ENCODE measurements at regions not wholly inside any gene's neighbourhood (a gene's known extent, or its start where the extent isn't known, plus 50 kb on each side); places are given as distances from the start of the nearest gene placed in this dataset.

- ATAC-seq (ENCODE audit: low read depth): peak; percentile 64
- no peak for TF ChIP-seq CTCF (IDR thresholded peaks at IDR 0.05; ENCODE audit: poor library complexity, severe bottlenecking)
Measured at GRCh38 chr9:107755246-107755645, 265.7 kb upstream of the KLF4 start.

GRCh38 chr9:107751567-107752210 is 262.1 kb upstream of the KLF4 start:
- Histone ChIP-seq H3K27me3 (ENCODE audit: insufficient read depth, poor library complexity, severe bottlenecking) (no peaks in the 10 kb centered on the region), H3K4me1 (ENCODE audit: insufficient read depth, poor library complexity, severe bottlenecking) (peaks cover 51% of the 10 kb centered on the region), H3K4me3 (ENCODE audit: severe bottlenecking) (no peak overlapping the region), H3K9me3 (ENCODE audit: severe bottlenecking) (no peaks in the 10 kb centered on the region), H3K36me3 (ENCODE audit: low read depth) (no peaks in the 10 kb centered on the region), H3K27ac (ENCODE audit: poor library complexity, severe bottlenecking) (peak overlapping the region; percentile 89)
- ATAC-seq (ENCODE audit: low read depth): no peak
- DNase-seq (ENCODE audit: low spot score): no peak
- TF ChIP-seq CTCF (IDR thresholded peaks at IDR 0.05; ENCODE audit: poor library complexity, severe bottlenecking): no peak

More at GRCh38 chr9:107755246-107755645, 265.7 kb upstream of the KLF4 start:
- Histone ChIP-seq H3K9me3 (ENCODE audit: severe bottlenecking) (no peaks in the 10 kb centered on the region), H3K27ac (ENCODE audit: poor library complexity, severe bottlenecking) (peak overlapping the region; percentile 79), H3K27me3 (ENCODE audit: insufficient read depth, poor library complexity, severe bottlenecking) (no peaks in the 10 kb centered on the region), H3K36me3 (ENCODE audit: low read depth) (no peaks in the 10 kb centered on the region), H3K4me1 (ENCODE audit: insufficient read depth, poor library complexity, severe bottlenecking) (peaks cover 38% of the 10 kb centered on the region), H3K4me3 (ENCODE audit: severe bottlenecking) (no peak overlapping the region)
- no peak for DNase-seq (ENCODE audit: low spot score)

- Histone ChIP-seq H3K4me1 (ENCODE audit: insufficient read depth, poor library complexity, severe bottlenecking) (peaks cover 49% of the 10 kb centered on the region), H3K27me3 (ENCODE audit: insufficient read depth, poor library complexity, severe bottlenecking) (no peaks in the 10 kb centered on the region), H3K36me3 (ENCODE audit: low read depth) (no peaks in the 10 kb centered on the region), H3K27ac (ENCODE audit: poor library complexity, severe bottlenecking) (peak overlapping the region; percentile 89), H3K4me3 (ENCODE audit: severe bottlenecking) (no peak overlapping the region), H3K9me3 (ENCODE audit: severe bottlenecking) (no peaks in the 10 kb centered on the region)
- ATAC-seq (ENCODE audit: low read depth): peak; percentile 74
- TF ChIP-seq CTCF (IDR thresholded peaks at IDR 0.05; ENCODE audit: poor library complexity, severe bottlenecking): no peak
- DNase-seq (ENCODE audit: low spot score): peak; percentile 85
Measured at GRCh38 chr9:107750741-107751566, 261.4 kb upstream of the KLF4 start.

- Histone ChIP-seq H3K4me3 (ENCODE audit: severe bottlenecking) (no peak overlapping the region), H3K9me3 (ENCODE audit: severe bottlenecking) (no peaks in the 10 kb centered on the region), H3K27me3 (ENCODE audit: insufficient read depth, poor library complexity, severe bottlenecking) (no peaks in the 10 kb centered on the region), H3K27ac (ENCODE audit: poor library complexity, severe bottlenecking) (peak overlapping the region; percentile 89), H3K36me3 (ENCODE audit: low read depth) (no peaks in the 10 kb centered on the region), H3K4me1 (ENCODE audit: insufficient read depth, poor library complexity, severe bottlenecking) (peaks cover 38% of the 10 kb centered on the region)
- no peak for TF ChIP-seq CTCF (IDR thresholded peaks at IDR 0.05; ENCODE audit: poor library complexity, severe bottlenecking)
- ATAC-seq (ENCODE audit: low read depth): peak; percentile 82
- DNase-seq (ENCODE audit: low spot score): peak; percentile 87
Measured at GRCh38 chr9:107749787-107750444, 260.3 kb upstream of the KLF4 start.

All from RWPE2 (cell line).